HG03432 (cell line): ENCODE measurements at regions not wholly inside any gene's neighbourhood (a gene's known extent, or its start where the extent isn't known, plus 50 kb on each side); places are given as distances from the start of the nearest gene placed in this dataset.
A peak's percentile ranks its signal among the peaks of the same experiment; 100 is the strongest.

Experiments used
- ATAC-seq: cut with Tn5 transposase; IDR thresholded peaks from one replicate; pipeline ENCODE4 v1.9.1; 2021; ENCODE audit warnings: mild to moderate bottlenecking, moderate library complexity; ENCODE audit not compliant: unreplicated experiment

DNA sequence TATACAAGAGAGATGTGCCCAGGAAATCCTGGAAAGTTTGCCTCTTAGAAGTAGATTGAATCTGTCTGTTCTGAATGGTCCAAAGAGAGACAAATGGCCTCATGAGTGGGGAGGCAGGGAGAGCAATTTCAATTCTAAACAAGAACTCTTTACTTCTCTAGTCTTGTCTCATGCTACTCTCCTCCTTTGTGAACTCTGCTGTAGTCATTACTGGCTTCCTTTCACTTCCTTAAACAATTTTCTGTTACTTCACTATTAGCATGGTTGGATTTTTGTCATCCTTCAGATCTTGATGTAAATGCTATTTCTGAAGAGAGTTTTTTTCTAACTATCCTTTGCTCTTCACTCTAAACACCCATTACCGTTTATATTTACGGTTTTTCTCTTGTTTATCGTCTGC, 54.0 kb upstream of the GRIN3A start:
- ATAC-seq, result peak; percentile 36

DNA sequence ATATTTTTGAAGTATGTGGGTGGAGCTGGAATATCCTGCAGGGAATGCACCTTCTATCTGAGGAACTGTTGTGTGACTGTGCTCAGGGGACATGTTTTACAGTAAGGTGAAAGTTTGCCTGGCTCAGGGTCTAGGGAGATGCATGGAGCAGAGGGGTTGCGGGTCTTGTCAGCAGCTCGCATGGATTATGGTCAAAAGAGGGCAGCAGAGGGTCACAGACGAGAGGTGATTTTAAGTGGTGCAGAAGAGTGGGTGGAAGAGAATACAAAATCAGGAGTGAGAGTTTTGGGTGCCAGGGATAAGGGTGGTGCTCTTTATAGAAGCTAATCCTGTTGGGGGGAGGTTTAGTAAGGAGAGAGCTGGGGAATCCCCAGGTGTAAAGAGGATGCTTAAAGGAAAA, 53.5 kb upstream of the GRIN3A start:
- peak; percentile 70 for ATAC-seq

DNA sequence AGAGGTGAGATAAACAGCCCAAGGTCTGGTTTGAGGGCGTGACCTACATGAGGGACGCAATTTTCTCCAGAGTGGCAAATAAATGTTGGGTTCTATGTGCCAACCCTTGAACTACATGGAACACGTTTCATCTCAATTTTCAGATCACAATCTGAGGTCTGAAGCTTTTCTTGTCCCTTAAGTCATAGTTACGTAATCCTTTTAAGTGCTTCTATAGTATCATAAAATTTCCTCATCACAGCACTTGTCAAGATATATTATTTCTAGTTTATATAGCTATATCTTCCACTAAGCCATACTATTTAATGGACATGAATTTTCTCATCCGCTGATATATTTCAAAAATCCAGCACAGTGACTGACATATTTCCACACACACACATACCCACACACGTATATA, 53.1 kb upstream of the GRIN3A start:
- ATAC-seq, result no peak
